ENCODE measurements at regions not wholly inside any gene's neighbourhood (a gene's known extent, or its start where the extent isn't known, plus 50 kb on each side); places are given as distances from the start of the nearest gene placed in this dataset.

DNA sequence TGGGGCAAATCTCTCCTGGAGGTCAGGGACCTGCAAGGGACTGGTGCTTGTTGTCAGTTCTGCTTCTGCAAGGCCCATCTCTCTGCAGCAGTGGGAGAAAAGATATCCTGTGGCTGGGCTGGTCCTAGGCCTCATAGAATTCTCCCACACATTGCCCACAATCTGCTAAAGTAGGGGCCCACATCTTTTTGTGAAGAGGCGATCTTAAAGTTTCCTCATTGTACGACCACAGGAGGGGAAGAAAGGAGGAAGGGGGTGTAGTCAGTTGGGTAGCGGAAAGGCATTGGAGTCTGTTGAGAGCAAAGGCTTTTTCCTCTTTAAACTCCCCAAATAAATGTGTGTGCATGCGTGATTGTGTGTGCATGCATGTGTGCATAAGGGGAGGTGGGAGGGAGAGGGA, 145.3 kb downstream of the SLC4A3 start:
- Mint-ChIP-seq H3K36me3 (ENCODE audit: low read depth) (no peaks in the 10 kb centered on the region), H3K27me3 (ENCODE audit: low read depth) (no peaks in the 10 kb centered on the region), H3K27ac (no peak overlapping the region), H3K9me3 (no peaks in the 10 kb centered on the region), H3K4me1 (ENCODE audit: low read depth) (no peaks in the 10 kb centered on the region), H3K4me3 (no peak overlapping the region)

GRCh38 chr2:219775506-219775905, 148.1 kb downstream of the SLC4A3 start:
- Mint-ChIP-seq H3K27me3 (ENCODE audit: low read depth) (no peaks in the 10 kb centered on the region), H3K4me3 (no peak overlapping the region), H3K4me1 (ENCODE audit: low read depth) (no peaks in the 10 kb centered on the region), H3K36me3 (ENCODE audit: low read depth) (no peaks in the 10 kb centered on the region), H3K27ac (no peak overlapping the region), H3K9me3 (no peaks in the 10 kb centered on the region)

DNA sequence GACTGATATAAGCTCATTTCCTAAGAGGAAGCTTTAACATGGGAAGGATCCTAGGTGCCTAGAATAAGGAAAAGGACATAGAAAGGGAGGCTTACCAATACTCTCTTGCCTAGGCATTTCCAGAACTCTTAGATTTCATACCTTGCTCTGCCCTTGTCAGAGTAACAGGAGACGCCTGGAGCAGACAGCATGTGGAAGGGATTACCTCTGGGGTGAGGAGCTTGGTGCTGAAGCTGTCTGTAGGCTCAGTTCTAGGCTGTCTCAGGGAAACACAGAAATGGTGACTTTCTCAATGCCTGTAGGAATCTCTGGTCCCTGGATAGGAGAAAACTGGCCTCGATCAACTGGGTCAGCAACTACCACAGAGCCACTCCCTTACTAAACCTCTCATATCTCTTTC, 150.0 kb downstream of the SLC4A3 start:
- no peak overlapping the region for H3K27ac Mint-ChIP-seq
- no peaks in the 10 kb centered on the region for H3K36me3 Mint-ChIP-seq (ENCODE audit: low read depth)
- no peaks in the 10 kb centered on the region for H3K27me3 Mint-ChIP-seq (ENCODE audit: low read depth)
- no peaks in the 10 kb centered on the region for H3K4me1 Mint-ChIP-seq (ENCODE audit: low read depth)
- no peaks in the 10 kb centered on the region for H3K9me3 Mint-ChIP-seq
- no peak overlapping the region for H3K4me3 Mint-ChIP-seq

DNA sequence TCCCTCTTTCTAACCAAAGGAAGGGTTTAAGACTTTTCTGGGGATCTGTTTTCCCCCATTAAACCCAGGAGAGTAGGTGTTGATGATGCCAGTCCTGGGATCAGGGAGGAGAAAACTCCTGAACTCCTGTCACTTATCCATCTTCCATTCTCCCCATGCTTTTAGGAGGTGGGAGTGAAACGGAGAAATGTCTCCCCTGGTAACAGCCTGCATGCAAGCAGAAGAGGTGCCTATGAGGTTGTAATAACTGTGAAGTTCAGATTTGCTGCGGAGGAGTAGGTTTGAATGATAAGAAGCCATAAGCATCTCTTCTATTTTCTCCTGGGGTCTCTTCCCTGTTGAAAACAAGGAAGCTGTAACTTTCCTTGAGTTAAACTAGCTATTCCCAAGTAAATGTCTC, 150.8 kb downstream of the SLC4A3 start:
- no peak overlapping the region for H3K4me3 Mint-ChIP-seq
- H3K27ac Mint-ChIP-seq, result no peak overlapping the region
- no peaks in the 10 kb centered on the region for H3K4me1 Mint-ChIP-seq (ENCODE audit: low read depth)
- no peaks in the 10 kb centered on the region for H3K27me3 Mint-ChIP-seq (ENCODE audit: low read depth)
- no peaks in the 10 kb centered on the region for H3K36me3 Mint-ChIP-seq (ENCODE audit: low read depth)
- no peaks in the 10 kb centered on the region for H3K9me3 Mint-ChIP-seq

- Mint-ChIP-seq H3K9me3 (no peaks in the 10 kb centered on the region), H3K36me3 (ENCODE audit: low read depth) (no peaks in the 10 kb centered on the region), H3K27me3 (ENCODE audit: low read depth) (no peaks in the 10 kb centered on the region), H3K4me3 (no peak overlapping the region), H3K27ac (no peak overlapping the region), H3K4me1 (ENCODE audit: low read depth) (no peaks in the 10 kb centered on the region)
Observed at GRCh38 chr2:219782737-219783348, 155.4 kb downstream of the SLC4A3 start.

GRCh38 chr2:219783359-219783975, 156.0 kb downstream of the SLC4A3 start:
- H3K4me3 Mint-ChIP-seq, result no peak overlapping the region
- H3K27ac Mint-ChIP-seq, result no peak overlapping the region
- no peaks in the 10 kb centered on the region for H3K4me1 Mint-ChIP-seq (ENCODE audit: low read depth)
- H3K36me3 Mint-ChIP-seq (ENCODE audit: low read depth), result no peaks in the 10 kb centered on the region
- no peaks in the 10 kb centered on the region for H3K9me3 Mint-ChIP-seq
- no peaks in the 10 kb centered on the region for H3K27me3 Mint-ChIP-seq (ENCODE audit: low read depth)

DNA sequence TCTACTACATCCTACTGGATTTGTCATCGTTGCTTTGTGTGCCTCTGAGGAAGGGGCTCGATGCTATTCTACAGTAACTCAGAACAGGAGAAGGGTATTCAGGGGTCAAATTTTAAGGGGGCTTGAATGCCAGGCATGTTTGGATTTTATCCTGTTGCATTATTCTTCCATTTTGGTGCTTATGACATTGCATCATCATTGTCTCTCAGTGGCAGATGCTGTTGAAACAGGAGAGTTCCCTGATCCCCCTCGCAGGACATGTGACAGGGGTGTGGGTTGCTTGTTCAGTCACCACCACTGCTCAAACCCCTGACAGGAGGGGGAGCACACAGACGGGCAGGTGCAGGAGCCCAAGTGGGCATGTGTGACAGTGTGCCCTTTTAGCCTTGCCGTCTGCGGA, 156.7 kb downstream of the SLC4A3 start:
- Mint-ChIP-seq H3K4me3 (no peak overlapping the region), H3K27ac (no peak overlapping the region), H3K4me1 (ENCODE audit: low read depth) (no peaks in the 10 kb centered on the region), H3K36me3 (ENCODE audit: low read depth) (no peaks in the 10 kb centered on the region), H3K27me3 (ENCODE audit: low read depth) (no peaks in the 10 kb centered on the region), H3K9me3 (no peaks in the 10 kb centered on the region)

DNA sequence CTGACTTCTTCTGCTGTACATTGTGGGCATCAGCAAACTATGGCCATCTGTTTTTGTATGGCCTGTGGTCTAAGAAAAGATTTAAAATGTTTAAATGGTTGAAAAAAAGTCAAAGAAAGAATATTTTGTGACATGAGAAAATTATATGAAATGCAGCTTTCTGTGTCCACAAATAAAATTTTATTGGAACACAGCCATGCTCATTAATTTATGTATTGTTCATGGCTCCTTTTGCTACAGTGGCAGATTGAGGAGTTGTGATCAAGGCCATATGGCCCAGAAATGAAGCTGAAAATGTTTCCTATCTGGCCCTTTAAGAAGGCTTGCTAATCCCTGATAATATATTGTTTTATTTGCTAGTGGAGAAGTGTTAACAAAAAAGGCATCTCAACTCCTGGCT, 162.0 kb downstream of the SLC4A3 start:
- no peaks in the 10 kb centered on the region for H3K36me3 Mint-ChIP-seq (ENCODE audit: low read depth)
- no peaks in the 10 kb centered on the region for H3K27me3 Mint-ChIP-seq (ENCODE audit: low read depth)
- no peak overlapping the region for H3K27ac Mint-ChIP-seq
- H3K4me1 Mint-ChIP-seq (ENCODE audit: low read depth), result no peaks in the 10 kb centered on the region
- H3K4me3 Mint-ChIP-seq, result no peak overlapping the region
- no peaks in the 10 kb centered on the region for H3K9me3 Mint-ChIP-seq

DNA sequence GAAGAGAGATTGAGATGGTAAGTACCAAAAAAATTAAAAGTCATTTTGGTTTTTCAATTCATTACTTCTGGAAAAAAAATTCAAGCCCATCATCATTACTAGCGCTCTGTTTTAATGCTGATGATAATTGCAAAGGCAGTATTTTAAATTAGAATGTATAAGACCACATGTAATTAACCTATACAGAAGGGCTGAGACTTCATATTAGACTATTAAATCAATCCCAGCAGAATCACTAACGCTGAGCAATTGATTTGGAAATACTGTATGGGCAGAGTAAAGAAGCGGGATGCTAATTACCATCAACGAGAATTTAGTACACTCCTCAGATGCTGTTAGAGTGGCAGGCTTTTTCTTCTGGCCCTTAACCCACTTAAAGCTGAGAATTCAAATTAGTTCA, 165.0 kb downstream of the SLC4A3 start:
- Mint-ChIP-seq H3K27ac (no peak overlapping the region), H3K4me1 (ENCODE audit: low read depth) (no peaks in the 10 kb centered on the region), H3K36me3 (ENCODE audit: low read depth) (no peaks in the 10 kb centered on the region), H3K4me3 (no peak overlapping the region), H3K27me3 (ENCODE audit: low read depth) (no peaks in the 10 kb centered on the region), H3K9me3 (no peaks in the 10 kb centered on the region)

DNA sequence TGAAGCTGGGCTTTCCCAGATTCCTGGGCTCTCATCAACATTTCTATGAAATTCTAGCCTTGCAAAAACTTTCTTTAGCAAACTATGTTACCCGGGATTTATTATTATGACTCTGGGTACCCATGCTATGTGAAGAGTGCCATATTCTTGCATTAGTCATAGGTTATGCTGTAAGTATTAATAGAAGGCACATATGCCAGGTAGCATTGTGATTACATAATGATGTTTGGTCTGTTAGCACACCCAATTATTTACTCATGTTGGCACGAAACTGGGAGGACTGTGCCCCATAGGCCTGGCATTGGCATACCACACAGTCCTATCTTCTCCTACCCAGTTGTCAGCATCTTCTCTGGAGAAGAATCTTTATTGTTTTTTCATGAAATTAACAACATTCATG, 171.0 kb downstream of the SLC4A3 start:
- Mint-ChIP-seq H3K4me3 (no peak overlapping the region), H3K36me3 (ENCODE audit: low read depth) (no peaks in the 10 kb centered on the region), H3K27ac (no peak overlapping the region), H3K9me3 (no peaks in the 10 kb centered on the region), H3K4me1 (ENCODE audit: low read depth) (no peaks in the 10 kb centered on the region), H3K27me3 (ENCODE audit: low read depth) (no peaks in the 10 kb centered on the region)

- Mint-ChIP-seq H3K9me3 (no peaks in the 10 kb centered on the region), H3K27me3 (ENCODE audit: low read depth) (no peaks in the 10 kb centered on the region), H3K27ac (no peak overlapping the region), H3K4me1 (ENCODE audit: low read depth) (no peaks in the 10 kb centered on the region), H3K36me3 (ENCODE audit: low read depth) (no peaks in the 10 kb centered on the region), H3K4me3 (no peak overlapping the region)
Observed at GRCh38 chr2:219803294-219803693, 175.9 kb downstream of the SLC4A3 start.

- no peaks in the 10 kb centered on the region for H3K36me3 Mint-ChIP-seq (ENCODE audit: low read depth)
- no peak overlapping the region for H3K4me3 Mint-ChIP-seq
- H3K9me3 Mint-ChIP-seq, result peaks cover 4% of the 10 kb centered on the region
- H3K4me1 Mint-ChIP-seq (ENCODE audit: low read depth), result no peaks in the 10 kb centered on the region
- H3K27me3 Mint-ChIP-seq (ENCODE audit: low read depth), result no peaks in the 10 kb centered on the region
- H3K27ac Mint-ChIP-seq, result no peak overlapping the region
Observed at GRCh38 chr2:219810895-219811294, 183.5 kb downstream of the SLC4A3 start.

- H3K36me3 Mint-ChIP-seq (ENCODE audit: low read depth), result no peaks in the 10 kb centered on the region
- H3K4me1 Mint-ChIP-seq (ENCODE audit: low read depth), result no peaks in the 10 kb centered on the region
- no peak overlapping the region for H3K27ac Mint-ChIP-seq
- peaks cover 4% of the 10 kb centered on the region for H3K9me3 Mint-ChIP-seq
- no peaks in the 10 kb centered on the region for H3K27me3 Mint-ChIP-seq (ENCODE audit: low read depth)
- H3K4me3 Mint-ChIP-seq, result no peak overlapping the region
Observed at GRCh38 chr2:219812672-219813071, 185.2 kb downstream of the SLC4A3 start.

DNA sequence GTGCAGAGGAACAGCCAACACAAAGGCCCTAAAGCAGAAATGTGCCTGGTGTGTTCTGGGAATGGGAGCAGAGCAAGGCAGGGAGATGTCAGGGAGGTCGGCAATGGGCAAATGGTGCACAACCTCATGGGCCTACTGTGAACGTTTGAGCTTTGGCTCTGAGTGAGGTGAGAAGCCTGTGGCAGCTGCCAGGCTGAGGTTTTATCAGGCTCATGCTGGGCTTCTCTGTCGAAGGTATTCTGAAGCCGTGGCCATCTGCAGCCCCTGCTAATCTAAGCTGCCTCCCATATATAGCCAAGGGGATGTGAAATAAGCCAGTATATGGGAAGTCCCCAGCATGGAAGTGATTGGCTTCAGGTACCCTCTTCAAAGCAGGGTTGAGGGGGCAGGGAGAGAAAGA, 193.3 kb downstream of the SLC4A3 start:
- no peak overlapping the region for H3K4me3 Mint-ChIP-seq
- no peaks in the 10 kb centered on the region for H3K4me1 Mint-ChIP-seq (ENCODE audit: low read depth)
- H3K9me3 Mint-ChIP-seq, result no peaks in the 10 kb centered on the region
- H3K36me3 Mint-ChIP-seq (ENCODE audit: low read depth), result no peaks in the 10 kb centered on the region
- H3K27me3 Mint-ChIP-seq (ENCODE audit: low read depth), result no peaks in the 10 kb centered on the region
- no peak overlapping the region for H3K27ac Mint-ChIP-seq

GRCh38 chr2:219823574-219823973, 196.1 kb downstream of the SLC4A3 start:
- Mint-ChIP-seq H3K9me3 (no peaks in the 10 kb centered on the region), H3K4me1 (ENCODE audit: low read depth) (no peaks in the 10 kb centered on the region), H3K36me3 (ENCODE audit: low read depth) (no peaks in the 10 kb centered on the region), H3K27ac (no peak overlapping the region), H3K4me3 (no peak overlapping the region), H3K27me3 (ENCODE audit: low read depth) (no peaks in the 10 kb centered on the region)

DNA sequence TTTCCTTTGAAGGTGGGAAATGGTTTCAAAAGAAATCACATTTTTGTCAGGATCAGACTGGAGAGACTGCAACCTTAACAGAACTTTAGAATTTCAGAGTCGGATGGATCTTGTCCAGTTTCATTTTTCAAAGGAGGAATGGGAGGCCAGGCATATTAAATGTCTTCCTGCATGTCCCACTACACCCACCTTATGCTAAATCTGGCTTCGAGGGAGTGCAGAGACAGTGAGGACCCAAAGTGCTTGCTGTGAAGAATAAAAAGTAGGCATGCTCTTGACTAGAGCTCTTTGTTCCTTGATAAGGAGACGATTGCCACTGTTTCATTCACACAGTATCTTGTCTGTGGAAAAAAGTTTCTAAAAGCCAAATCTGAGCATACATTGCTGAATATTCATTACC, 197.6 kb downstream of the SLC4A3 start:
- Mint-ChIP-seq H3K36me3 (ENCODE audit: low read depth) (no peaks in the 10 kb centered on the region), H3K4me1 (ENCODE audit: low read depth) (no peaks in the 10 kb centered on the region), H3K27ac (no peak overlapping the region), H3K9me3 (no peaks in the 10 kb centered on the region), H3K4me3 (no peak overlapping the region), H3K27me3 (ENCODE audit: low read depth) (no peaks in the 10 kb centered on the region)

All from T-helper 1 cell treated with Interleukin-12 subunit alpha and Interleukin-12 subunit beta and Interleukin-4 antibody, amounts not matched to agents 30 μg/mL and 1 μg/mL, for 36 hours (primary cell).